Trophoblast cell (in vitro differentiated cells and primary cell): ENCODE measurements at regions not wholly inside any gene's neighbourhood (a gene's known extent, or its start where the extent isn't known, plus 50 kb on each side); places are given as distances from the start of the nearest gene placed in this dataset.

Experiments used
- DNase-seq, 2 donors: peaks; one replicate each; pipeline ENCODE4 v3.0.0-alpha.2; 2016
- H2AFZ ChIP-seq: 2 replicates; pipeline ENCODE4 v1.6.1; 2013; ENCODE audit warnings: low read length, moderate library complexity, mild to moderate bottlenecking; ENCODE audit not compliant: insufficient read depth, poor library complexity
- H2AK5ac ChIP-seq: 2 replicates; pipeline ENCODE4 v1.6.1; 2013; ENCODE audit warnings: mild to moderate bottlenecking, low read length
- H2BK120ac ChIP-seq: 2 replicates; pipeline ENCODE4 v1.6.1; 2013; ENCODE audit warnings: low read length, mild to moderate bottlenecking, moderate library complexity; ENCODE audit not compliant: insufficient read depth, poor library complexity
- H2BK12ac ChIP-seq: 2 replicates; pipeline ENCODE4 v1.6.1; 2013; ENCODE audit warnings: mild to moderate bottlenecking, low read length, moderate library complexity
- H2BK5ac ChIP-seq: 2 replicates; pipeline ENCODE4 v1.6.1; 2013; ENCODE audit warnings: low read length, low read depth, moderate library complexity, mild to moderate bottlenecking; ENCODE audit not compliant: poor library complexity
- H3K14ac ChIP-seq: 2 replicates; pipeline ENCODE4 v1.6.1; 2013; ENCODE audit warnings: mild to moderate bottlenecking, low read length
- H3K18ac ChIP-seq: 2 replicates; pipeline ENCODE4 v1.6.1; 2013; ENCODE audit warnings: mild to moderate bottlenecking, low read length
- H3K23ac ChIP-seq: 2 replicates; pipeline ENCODE4 v1.6.1; 2013; ENCODE audit warnings: low read length
- H3K27ac ChIP-seq: 2 replicates; pipeline ENCODE4 v1.5.1; 2013; ENCODE audit warnings: low read depth, mild to moderate bottlenecking, inconsistent platforms, low read length, moderate library complexity
- H3K27me3 ChIP-seq: 2 replicates; pipeline ENCODE4 v1.6.1; 2013; ENCODE audit warnings: inconsistent platforms, mild to moderate bottlenecking, low read length, moderate library complexity; ENCODE audit not compliant: insufficient read depth
- H3K36me3 ChIP-seq, 2 experiments: 1 replicate in 1 of 2; 2 replicates in 1 of 2; pipeline ENCODE4 v1.6.1; 2013; ENCODE audit warnings: low read length in 2 of 2, mild to moderate bottlenecking in 2 of 2, moderate library complexity in 1 of 2; ENCODE audit not compliant: insufficient read depth in 2 of 2, control insufficient read depth in 1 of 2
- H3K4ac ChIP-seq: 2 replicates; pipeline ENCODE4 v1.6.1; 2013; ENCODE audit warnings: low read depth, mild to moderate bottlenecking, low read length, moderate library complexity
- H3K4me1 ChIP-seq, 2 experiments: 1 replicate in 1 of 2; 2 replicates in 1 of 2; pipeline ENCODE4 v1.6.1; 2013; ENCODE audit warnings: low read length in 2 of 2, mild to moderate bottlenecking in 2 of 2, moderate library complexity in 1 of 2; ENCODE audit not compliant: insufficient read depth in 2 of 2, control insufficient read depth in 1 of 2
- H3K4me2 ChIP-seq: 2 replicates; pipeline ENCODE4 v1.6.1; 2013; ENCODE audit warnings: inconsistent platforms, mild to moderate bottlenecking, low read length, moderate library complexity
- H3K4me3 ChIP-seq: 2 replicates; pipeline ENCODE4 v1.5.1; 2013; ENCODE audit warnings: mild to moderate bottlenecking, low read depth, low read length, inconsistent platforms
- H3K79me1 ChIP-seq: one replicate; pipeline ENCODE4 v1.6.1; 2013; ENCODE audit warnings: low read length
- H3K79me2 ChIP-seq: 2 replicates; pipeline ENCODE4 v1.6.1; 2013; ENCODE audit warnings: low read length, mild to moderate bottlenecking; ENCODE audit not compliant: control insufficient read depth, insufficient read depth, poor library complexity
- H3K9ac ChIP-seq: 2 replicates; pipeline ENCODE4 v1.6.1; 2013; ENCODE audit warnings: mild to moderate bottlenecking, low read length
- H3K9me3 ChIP-seq: 2 replicates; pipeline ENCODE4 v1.6.1; 2013; ENCODE audit warnings: low read depth, mild to moderate bottlenecking, control low read depth, inconsistent platforms, low read length; ENCODE audit not compliant: insufficient read depth
- H4K12ac ChIP-seq: 2 replicates; pipeline ENCODE4 v1.6.1; 2013; ENCODE audit warnings: low read depth, mild to moderate bottlenecking, low read length, moderate library complexity
- H4K8ac ChIP-seq: 2 replicates; pipeline ENCODE4 v1.6.1; 2013; ENCODE audit warnings: low read depth, mild to moderate bottlenecking, low read length, moderate library complexity
- H4K91ac ChIP-seq: one replicate; pipeline ENCODE4 v1.6.1; 2013; ENCODE audit warnings: low read depth, mild to moderate bottlenecking, low read length, moderate library complexity
- WGBS: extraction: QIAGEN DNeasy Blood & Tissue Kit; methylation state at CpG from one replicate; pipeline ENCODE4 v1.1.7; 2013; ENCODE audit warnings: missing lambda C conversion rate; ENCODE audit not compliant: insufficient read length, insufficient coverage; ENCODE audit errors: extremely low coverage; 5-methylcytosine and 5-hydroxymethylcytosine counted together

GRCh38 chrX:45903781-45904201 lies 641.4 kb downstream of the ZNF674 start:
- peak overlapping the region; percentile 61 for H4K91ac ChIP-seq
- H3K9me3 ChIP-seq, result no peaks in the 10 kb centered on the region
- no peak overlapping the region for H3K4me2 ChIP-seq
- H2BK120ac ChIP-seq, result no peak overlapping the region
- no CpG with 5 or more reads among the region's 5 CpGs for WGBS
- H4K8ac ChIP-seq, result peak overlapping the region; percentile 74
- H3K4me1 ChIP-seq, result peaks cover 3 to 11% of the 10 kb centered on the region in 2 experiments
- H2AFZ ChIP-seq, result peak overlapping the region; percentile 39
- H3K14ac ChIP-seq, result peak overlapping the region; percentile 33
- H3K18ac ChIP-seq, result no peak overlapping the region
- H2AK5ac ChIP-seq, result no peak overlapping the region
- H3K23ac ChIP-seq, result no peak overlapping the region
- H3K9ac ChIP-seq, result no peak overlapping the region
- no peak overlapping the region for H3K4me3 ChIP-seq
- H3K36me3 ChIP-seq, result no peaks in the 10 kb centered on the region
- DNase-seq, result no peak
- peak overlapping the region; percentile 87 for H2BK12ac ChIP-seq
- no peak overlapping the region for H4K12ac ChIP-seq
- H3K27ac ChIP-seq, result peak overlapping the region; percentile 37
- no peaks in the 10 kb centered on the region for H3K79me2 ChIP-seq
- H2BK5ac ChIP-seq, result peak overlapping the region; percentile 64
- H3K4ac ChIP-seq, result no peak overlapping the region
- no peaks in the 10 kb centered on the region for H3K27me3 ChIP-seq
- H3K79me1 ChIP-seq, result peaks cover 5% of the 10 kb centered on the region

- H4K91ac ChIP-seq, result no peak overlapping the region
- H3K4me1 ChIP-seq, result peaks cover 3 to 11% of the 10 kb centered on the region in 2 experiments
- no peaks in the 10 kb centered on the region for H3K79me2 ChIP-seq
- no peak overlapping the region for H3K4me3 ChIP-seq
- no peak overlapping the region for H2AFZ ChIP-seq
- H3K27ac ChIP-seq, result no peak overlapping the region
- peaks cover 5% of the 10 kb centered on the region for H3K79me1 ChIP-seq
- no peak overlapping the region for H2AK5ac ChIP-seq
- no peak overlapping the region for H3K4me2 ChIP-seq
- no CpG with 5 or more reads among the region's 9 CpGs for WGBS
- peak overlapping the region; percentile 17 for H2BK12ac ChIP-seq
- DNase-seq, result peak in 1 of 2 donors; percentile 2
- H4K12ac ChIP-seq, result no peak overlapping the region
- H3K14ac ChIP-seq, result no peak overlapping the region
- no peak overlapping the region for H3K4ac ChIP-seq
- no peak overlapping the region for H3K18ac ChIP-seq
- no peaks in the 10 kb centered on the region for H3K36me3 ChIP-seq
- H3K23ac ChIP-seq, result no peak overlapping the region
- no peaks in the 10 kb centered on the region for H3K9me3 ChIP-seq
- no peak overlapping the region for H4K8ac ChIP-seq
- H3K9ac ChIP-seq, result no peak overlapping the region
- no peak overlapping the region for H2BK5ac ChIP-seq
- H2BK120ac ChIP-seq, result no peak overlapping the region
- H3K27me3 ChIP-seq, result no peaks in the 10 kb centered on the region
Measured at GRCh38 chrX:45900766-45901615, 644.2 kb downstream of the ZNF674 start.

GRCh38 chrX:45894864-45895645 lies 650.2 kb downstream of the ZNF674 start:
- H3K23ac ChIP-seq, result no peak overlapping the region
- no peak overlapping the region for H2AK5ac ChIP-seq
- H4K12ac ChIP-seq, result no peak overlapping the region
- no peaks in the 10 kb centered on the region for H3K27me3 ChIP-seq
- no peak overlapping the region for H4K8ac ChIP-seq
- H3K79me1 ChIP-seq, result no peaks in the 10 kb centered on the region
- no peak overlapping the region for H3K18ac ChIP-seq
- H3K4me1 ChIP-seq, result no peaks in the 10 kb centered on the region
- no peak overlapping the region for H2AFZ ChIP-seq
- WGBS, result no CpG with 5 or more reads among the region's 4 CpGs
- H3K27ac ChIP-seq, result no peak overlapping the region
- DNase-seq, result no peak
- no peak overlapping the region for H2BK120ac ChIP-seq
- no peak overlapping the region for H3K4me3 ChIP-seq
- no peak overlapping the region for H3K4me2 ChIP-seq
- H3K14ac ChIP-seq, result no peak overlapping the region
- no peak overlapping the region for H3K9ac ChIP-seq
- H4K91ac ChIP-seq, result no peak overlapping the region
- H2BK5ac ChIP-seq, result no peak overlapping the region
- H2BK12ac ChIP-seq, result no peak overlapping the region
- no peaks in the 10 kb centered on the region for H3K79me2 ChIP-seq
- no peaks in the 10 kb centered on the region for H3K9me3 ChIP-seq
- no peak overlapping the region for H3K4ac ChIP-seq
- H3K36me3 ChIP-seq, result no peaks in the 10 kb centered on the region

- no peak overlapping the region for H3K27ac ChIP-seq
Measured at GRCh38 chrX:45889471-45889870, 655.8 kb downstream of the ZNF674 start.

More at GRCh38 chrX:45889471-45889870, 655.8 kb downstream of the ZNF674 start:
- Histone ChIP-seq H3K4me3 (no peak overlapping the region), H3K4ac (no peak overlapping the region), H4K91ac (no peak overlapping the region), H3K23ac (no peak overlapping the region), H3K14ac (no peak overlapping the region), H3K9ac (no peak overlapping the region), H2BK5ac (no peak overlapping the region), H3K36me3 (no peaks in the 10 kb centered on the region), H2AFZ (no peak overlapping the region), H3K79me2 (no peaks in the 10 kb centered on the region), H2AK5ac (no peak overlapping the region), H2BK120ac (no peak overlapping the region), H2BK12ac (no peak overlapping the region), H3K9me3 (no peaks in the 10 kb centered on the region), H3K18ac (no peak overlapping the region), H3K4me1 (no peaks in the 10 kb centered on the region), H4K12ac (no peak overlapping the region), H3K27me3 (no peaks in the 10 kb centered on the region), H3K4me2 (no peak overlapping the region), H4K8ac (no peak overlapping the region), H3K79me1 (no peaks in the 10 kb centered on the region)
- no peak for DNase-seq
- WGBS, result no CpG with 5 or more reads among the region's 8 CpGs
